Gastroesophageal sphincter (tissue), 3 donors: ENCODE measurements at regions not wholly inside any gene's neighbourhood (a gene's known extent, or its start where the extent isn't known, plus 50 kb on each side); places are given as distances from the start of the nearest gene placed in this dataset.

Source experiments
- CTCF ChIP-seq, 4 experiments: fragments of 200-600 bp in 2 of 4; fragments of 450-650 bp in 2 of 4; sonication (generic) in 1 of 4; IDR thresholded peaks; one replicate each; pipeline ENCODE4 v1.5.1; 2017 to 2019; ENCODE audit warnings: antibody characterized with exemption in 4 of 4, mild to moderate bottlenecking in 2 of 4, moderate library complexity in 2 of 4
- POLR2A ChIP-seq, 2 donors: fragments of 450-650 bp; IDR thresholded peaks; one replicate each; pipeline ENCODE4 v1.6.1; 2017; ENCODE audit warnings: antibody characterized with exemption in 2 of 2, mild to moderate bottlenecking in 2 of 2, moderate library complexity in 1 of 2

- TF ChIP-seq CTCF (IDR thresholded peaks at IDR 0.05) = no peak
- no peak for TF ChIP-seq POLR2A (IDR thresholded peaks at IDR 0.05)
These were observed 427.5 kb upstream of the TRIB2 start for GRCh38 chr2:12289120-12289802.
